ENCODE measurements at regions not wholly inside any gene's neighbourhood (a gene's known extent, or its start where the extent isn't known, plus 50 kb on each side); places are given as distances from the start of the nearest gene placed in this dataset.

DNA sequence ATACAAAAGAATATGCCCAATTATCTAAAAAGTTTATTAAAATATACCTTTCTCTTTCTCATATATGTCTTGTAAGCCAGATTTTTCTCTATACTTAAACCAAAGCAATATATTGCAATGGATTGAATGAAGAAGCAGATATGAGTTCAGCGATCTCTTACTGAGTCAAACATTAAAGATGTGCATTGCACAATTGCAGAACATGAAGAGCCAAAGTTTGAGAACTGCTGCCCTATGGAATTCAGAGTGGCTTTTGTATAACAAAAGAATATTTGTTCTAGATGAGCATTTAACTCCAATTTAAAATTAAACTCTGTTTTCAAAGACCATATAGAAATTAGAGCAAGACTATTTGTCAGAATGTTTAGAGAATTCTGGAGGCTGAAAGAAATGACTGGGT lies 519.0 kb upstream of the DAB2 start:
- no peaks in the 10 kb centered on the region for H3K27me3 ChIP-seq
- H3K4me3 ChIP-seq = no peak overlapping the region
- no peaks in the 10 kb centered on the region for H3K36me3 ChIP-seq
- no peaks in the 10 kb centered on the region for H3K9me3 ChIP-seq
- no peak overlapping the region for H3K27ac ChIP-seq
- TF ChIP-seq, protein P1, sequence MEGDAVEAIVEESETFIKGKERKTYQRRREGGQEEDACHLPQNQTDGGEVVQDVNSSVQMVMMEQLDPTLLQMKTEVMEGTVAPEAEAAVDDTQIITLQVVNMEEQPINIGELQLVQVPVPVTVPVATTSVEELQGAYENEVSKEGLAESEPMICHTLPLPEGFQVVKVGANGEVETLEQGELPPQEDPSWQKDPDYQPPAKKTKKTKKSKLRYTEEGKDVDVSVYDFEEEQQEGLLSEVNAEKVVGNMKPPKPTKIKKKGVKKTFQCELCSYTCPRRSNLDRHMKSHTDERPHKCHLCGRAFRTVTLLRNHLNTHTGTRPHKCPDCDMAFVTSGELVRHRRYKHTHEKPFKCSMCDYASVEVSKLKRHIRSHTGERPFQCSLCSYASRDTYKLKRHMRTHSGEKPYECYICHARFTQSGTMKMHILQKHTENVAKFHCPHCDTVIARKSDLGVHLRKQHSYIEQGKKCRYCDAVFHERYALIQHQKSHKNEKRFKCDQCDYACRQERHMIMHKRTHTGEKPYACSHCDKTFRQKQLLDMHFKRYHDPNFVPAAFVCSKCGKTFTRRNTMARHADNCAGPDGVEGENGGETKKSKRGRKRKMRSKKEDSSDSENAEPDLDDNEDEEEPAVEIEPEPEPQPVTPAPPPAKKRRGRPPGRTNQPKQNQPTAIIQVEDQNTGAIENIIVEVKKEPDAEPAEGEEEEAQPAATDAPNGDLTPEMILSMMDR (IDR thresholded peaks at IDR 0.05) = no peak
- no peak for DNase-seq (ENCODE audit: low spot score)
- H3K4me1 ChIP-seq = no peaks in the 10 kb centered on the region

DNA sequence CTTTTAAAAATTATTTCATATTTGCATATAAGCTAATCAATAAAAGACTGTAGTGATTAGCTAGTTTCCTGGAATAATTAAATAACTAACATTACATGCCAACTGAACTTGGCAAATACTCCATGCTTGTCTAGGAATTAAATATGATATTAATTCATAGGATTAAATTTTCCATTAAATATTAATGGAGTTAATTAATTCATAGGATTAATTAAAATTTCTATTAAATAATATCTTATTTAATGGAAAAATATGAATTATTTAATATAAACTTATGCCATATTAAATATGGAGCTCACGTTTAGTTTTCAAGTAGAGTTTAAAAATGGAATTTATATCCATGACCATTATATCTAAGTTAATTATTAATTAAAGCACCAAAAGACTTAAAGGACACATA lies 517.8 kb upstream of the DAB2 start:
- H3K27ac ChIP-seq = no peak overlapping the region
- no peaks in the 10 kb centered on the region for H3K9me3 ChIP-seq
- H3K36me3 ChIP-seq = no peaks in the 10 kb centered on the region
- H3K4me3 ChIP-seq = no peak overlapping the region
- no peaks in the 10 kb centered on the region for H3K27me3 ChIP-seq
- TF ChIP-seq, protein P1 (IDR thresholded peaks at IDR 0.05) = no peak
- H3K4me1 ChIP-seq = no peaks in the 10 kb centered on the region
- no peak for DNase-seq (ENCODE audit: low spot score)

DNA sequence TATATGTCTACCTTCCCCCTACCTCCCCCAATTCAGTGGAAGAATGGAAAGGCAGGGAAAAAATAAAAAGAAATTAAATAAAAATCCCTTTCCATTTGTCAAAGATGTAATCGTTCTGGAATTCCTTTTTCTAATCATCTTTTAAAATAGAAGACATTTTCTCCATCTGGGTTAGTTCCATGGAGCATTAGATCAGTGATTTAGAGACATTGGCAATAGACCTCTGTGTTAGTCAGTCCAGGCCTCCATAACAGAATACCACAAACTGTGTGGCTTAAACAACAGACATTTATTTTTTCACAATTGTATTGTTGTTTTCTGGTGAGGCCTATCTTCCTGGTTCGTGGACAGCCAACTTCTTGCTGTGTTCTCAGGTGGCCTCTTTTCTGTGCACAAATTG lies 516.6 kb upstream of the DAB2 start:
- Histone ChIP-seq H3K36me3 (no peaks in the 10 kb centered on the region), H3K27ac (no peak overlapping the region), H3K4me3 (no peak overlapping the region), H3K4me1 (no peaks in the 10 kb centered on the region), H3K27me3 (no peaks in the 10 kb centered on the region), H3K9me3 (no peaks in the 10 kb centered on the region)
- no peak for DNase-seq (ENCODE audit: low spot score)
- TF ChIP-seq, protein P1 (IDR thresholded peaks at IDR 0.05) = no peak

DNA sequence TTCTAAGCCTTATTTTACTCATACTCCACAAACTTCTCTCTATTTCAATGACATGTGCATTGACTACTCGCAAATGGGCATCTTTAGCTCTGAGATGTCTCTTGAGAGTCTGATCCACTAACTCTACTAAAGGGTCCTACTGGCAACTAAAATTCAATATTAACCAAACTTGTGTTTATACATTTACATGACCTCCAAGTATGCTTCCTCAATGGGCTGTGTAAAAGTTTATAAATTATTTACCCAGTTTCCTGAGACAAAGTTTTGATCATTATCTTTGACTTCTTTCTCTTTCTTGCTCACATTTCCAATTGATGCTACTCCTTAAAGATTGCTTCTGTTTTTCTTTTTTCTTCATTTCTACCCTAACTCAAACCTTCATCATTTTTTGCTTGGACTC lies 510.1 kb upstream of the DAB2 start:
- Histone ChIP-seq H3K9me3 (no peaks in the 10 kb centered on the region), H3K27me3 (no peaks in the 10 kb centered on the region), H3K4me1 (no peaks in the 10 kb centered on the region), H3K27ac (no peak overlapping the region), H3K36me3 (no peaks in the 10 kb centered on the region), H3K4me3 (no peak overlapping the region)
- TF ChIP-seq, protein P1 (IDR thresholded peaks at IDR 0.05) = no peak
- no peak for DNase-seq (ENCODE audit: low spot score)

DNA sequence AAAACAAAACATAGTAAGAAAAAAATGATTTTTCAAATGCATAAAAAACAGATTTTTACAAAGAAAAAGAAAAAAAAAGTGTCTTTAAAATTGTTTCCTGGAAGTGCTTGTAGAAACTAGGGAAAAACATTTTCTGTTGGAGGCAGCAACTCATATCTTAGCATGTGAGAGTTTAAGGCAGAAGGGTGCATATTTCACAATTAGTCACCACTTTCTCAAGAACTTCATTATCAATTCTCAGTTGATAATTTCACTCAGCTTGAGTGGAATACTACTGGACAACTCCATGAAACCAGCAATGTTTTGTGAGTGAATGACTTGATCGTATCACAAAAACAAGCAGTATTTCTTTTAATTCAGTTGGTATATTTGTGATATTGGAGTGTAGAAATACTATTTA lies 508.3 kb upstream of the DAB2 start:
- TF ChIP-seq, protein P1 (IDR thresholded peaks at IDR 0.05) = no peak
- no peaks in the 10 kb centered on the region for H3K9me3 ChIP-seq
- H3K4me3 ChIP-seq = no peak overlapping the region
- no peaks in the 10 kb centered on the region for H3K4me1 ChIP-seq
- no peak for DNase-seq (ENCODE audit: low spot score)
- H3K36me3 ChIP-seq = no peaks in the 10 kb centered on the region
- no peak overlapping the region for H3K27ac ChIP-seq
- H3K27me3 ChIP-seq = no peaks in the 10 kb centered on the region

DNA sequence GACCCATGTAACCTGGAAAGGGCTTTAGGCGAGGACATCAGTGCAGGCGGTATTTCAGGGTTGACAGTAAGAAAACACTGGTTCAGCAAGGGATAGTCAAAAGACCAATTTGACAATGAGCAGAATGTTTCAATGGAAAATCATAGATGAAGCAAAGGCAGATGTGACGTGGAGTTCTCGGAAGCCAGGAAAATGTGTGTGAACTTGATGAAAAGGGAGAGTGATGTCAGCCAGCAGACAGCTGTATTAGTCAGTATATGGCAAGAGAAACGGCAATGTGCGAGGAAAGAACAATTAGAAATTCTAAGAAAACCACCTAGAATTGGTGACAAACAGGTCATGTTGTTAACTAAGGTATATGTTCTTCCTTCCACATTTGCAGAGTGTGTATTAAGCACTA lies 503.9 kb upstream of the DAB2 start:
- Histone ChIP-seq H3K27me3 (no peaks in the 10 kb centered on the region), H3K36me3 (no peaks in the 10 kb centered on the region), H3K27ac (no peak overlapping the region), H3K9me3 (no peaks in the 10 kb centered on the region), H3K4me3 (no peak overlapping the region), H3K4me1 (no peaks in the 10 kb centered on the region)
- DNase-seq (ENCODE audit: low spot score) = no peak
- TF ChIP-seq, protein P1 (IDR thresholded peaks at IDR 0.05) = no peak

All from right atrium auricular region (tissue), 2 donors.